HL-60 (cell line): ENCODE measurements at regions not wholly inside any gene's neighbourhood (a gene's known extent, or its start where the extent isn't known, plus 50 kb on each side); places are given as distances from the start of the nearest gene placed in this dataset.

Experiments used
- DNase-seq, 2 experiments: peaks; one replicate each; pipeline ENCODE4 v3.0.0-alpha.2; 2010 to 2020; ENCODE audit warnings: low read depth in 1 of 2, low spot score in 1 of 2
- H3K27ac ChIP-seq: fragments of 250-450 bp; sonication (Bioruptor Pico); replicated peaks from 2 replicates; pipeline ENCODE4 v1.5.1; 2020; ENCODE audit warnings: mild to moderate bottlenecking, moderate library complexity
- H3K27me3 ChIP-seq: fragments of 250-450 bp; sonication (Bioruptor Pico); 2 replicates; pipeline ENCODE4 v1.5.1; 2021; ENCODE audit warnings: mild to moderate bottlenecking, moderate library complexity; ENCODE audit not compliant: insufficient read depth, poor library complexity, severe bottlenecking
- H3K4me3 ChIP-seq: replicated peaks from 2 replicates; pipeline ENCODE4 v1.5.1; 2011; ENCODE audit warnings: mild to moderate bottlenecking, control low read depth, low read length; ENCODE audit not compliant: insufficient read depth
- CTCF ChIP-seq: IDR thresholded peaks from one replicate; pipeline ENCODE4 v1.5.1; 2011; ENCODE audit warnings: low read length, control low read depth, inconsistent platforms; ENCODE audit not compliant: insufficient read depth
- GABPA ChIP-seq: IDR thresholded peaks from 2 replicates; pipeline ENCODE4 v1.6.1; 2012; ENCODE audit warnings: low read depth
- POLR2AphosphoS5 ChIP-seq: IDR thresholded peaks from 2 replicates; pipeline ENCODE4 v1.6.1; 2012; ENCODE audit warnings: low read depth
- REST ChIP-seq: IDR thresholded peaks from 2 replicates; pipeline ENCODE4 v1.6.1; 2012; ENCODE audit warnings: low read depth; ENCODE audit not compliant: insufficient replicate concordance
- SPI1 ChIP-seq: IDR thresholded peaks from 2 replicates; pipeline ENCODE4 v1.6.1; 2012; ENCODE audit warnings: low read depth, mild to moderate bottlenecking, borderline replicate concordance

- no peak for DNase-seq
- Histone ChIP-seq H3K27ac (no peak overlapping the region), H3K4me3 (no peak overlapping the region), H3K27me3 (no peaks in the 10 kb centered on the region)
- TF ChIP-seq CTCF (no peak), GABPA (no peak), SPI1 (no peak), REST (no peak), POLR2AphosphoS5 (no peak)
Measured at GRCh38 chr5:126046318-126046717, 376.9 kb upstream of the GRAMD2B start.

- no peak for DNase-seq
- Histone ChIP-seq H3K27me3 (no peaks in the 10 kb centered on the region), H3K27ac (no peak overlapping the region), H3K4me3 (no peak overlapping the region)
- no peak for TF ChIP-seq GABPA
- TF ChIP-seq REST: no peak
- TF ChIP-seq SPI1: no peak
- no peak for TF ChIP-seq CTCF
Measured at GRCh38 chr5:126046846-126047571, 376.2 kb upstream of the GRAMD2B start.

GRCh38 chr5:126052120-126052519 lies 371.1 kb upstream of the GRAMD2B start:
- no peak overlapping the region for H3K27ac ChIP-seq
- no peak overlapping the region for H3K4me3 ChIP-seq
- DNase-seq: no peak
- H3K27me3 ChIP-seq: no peaks in the 10 kb centered on the region
- no peak for TF ChIP-seq REST
- TF ChIP-seq SPI1: no peak
- no peak for TF ChIP-seq POLR2AphosphoS5
- no peak for TF ChIP-seq GABPA
- no peak for TF ChIP-seq CTCF
